Esophagus (tissue), 2 donors: ENCODE measurements at regions not wholly inside any gene's neighbourhood (a gene's known extent, or its start where the extent isn't known, plus 50 kb on each side); places are given as distances from the start of the nearest gene placed in this dataset.

ENCODE experiments used
- H3K27ac ChIP-seq, 2 donors: one replicate each; pipeline ENCODE4 v1.5.1; 2013; ENCODE audit warnings: low read depth in 2 of 2, mild to moderate bottlenecking in 2 of 2, inconsistent platforms in 1 of 2, low read length in 1 of 2, moderate library complexity in 1 of 2
- H3K27me3 ChIP-seq, 2 donors: one replicate each; pipeline ENCODE4 v1.6.1; 2013; ENCODE audit warnings: low read length in 2 of 2, control low read depth in 1 of 2, mild to moderate bottlenecking in 1 of 2; ENCODE audit not compliant: insufficient read depth in 2 of 2, control insufficient read depth in 1 of 2
- H3K36me3 ChIP-seq, 2 donors: one replicate each; pipeline ENCODE4 v1.6.1; 2013; ENCODE audit warnings: low read length in 1 of 2; ENCODE audit not compliant: control insufficient read depth in 2 of 2, insufficient read depth in 2 of 2
- H3K4me1 ChIP-seq, 2 donors: one replicate each; pipeline ENCODE4 v1.6.1; 2013; ENCODE audit warnings: low read length in 1 of 2; ENCODE audit not compliant: control insufficient read depth in 2 of 2, insufficient read depth in 2 of 2
- H3K4me3 ChIP-seq, 2 donors: one replicate each; pipeline ENCODE4 v1.5.1; 2013; ENCODE audit warnings: low read length in 2 of 2, mild to moderate bottlenecking in 2 of 2, low read depth in 1 of 2, moderate library complexity in 1 of 2
- H3K9me3 ChIP-seq, 2 donors: one replicate each; pipeline ENCODE4 v1.6.1; 2013; ENCODE audit warnings: mild to moderate bottlenecking in 2 of 2, low read depth in 1 of 2, low read length in 1 of 2, moderate library complexity in 1 of 2; ENCODE audit not compliant: control insufficient read depth in 2 of 2, insufficient read depth in 1 of 2
- WGBS, 2 donors: extraction: QIAGEN DNeasy Blood & Tissue Kit; methylation state at CpG; one replicate each; pipeline ENCODE4 v1.1.7; 2013; 5-methylcytosine and 5-hydroxymethylcytosine counted together
- donor health status: healthy with polysubstance abuse.
- donor health status: Bipolar disorder and iron deficiency.

DNA sequence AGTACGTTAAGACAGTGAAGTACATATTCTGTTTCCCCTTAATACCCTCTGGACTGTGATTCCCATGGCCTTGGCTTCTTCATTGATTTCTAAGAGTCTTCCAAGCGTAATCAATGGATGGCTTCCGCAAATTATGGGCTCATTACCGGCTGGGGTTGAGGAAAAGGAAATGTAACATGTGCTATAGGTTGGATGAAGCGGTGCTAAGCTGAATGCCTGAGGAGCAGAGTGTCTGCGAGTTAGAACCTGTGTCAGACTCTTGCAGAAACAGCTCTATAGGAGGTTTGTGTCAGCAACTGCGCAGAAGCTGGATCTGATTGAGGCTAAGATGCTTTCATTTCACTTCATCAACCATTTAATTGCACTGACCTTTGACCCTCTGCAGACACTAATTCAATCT, 114.3 kb upstream of the CDH18 start:
- Histone ChIP-seq H3K9me3 (no peaks in the 10 kb centered on the region), H3K4me1 (no peaks in the 10 kb centered on the region), H3K36me3 (no peaks in the 10 kb centered on the region), H3K4me3 (no peak overlapping the region), H3K27me3 (no peaks in the 10 kb centered on the region), H3K27ac (no peak overlapping the region)
- 54 to 63% methylated on average over 7 of the region's 7 CpGs for WGBS, 2 donors

DNA sequence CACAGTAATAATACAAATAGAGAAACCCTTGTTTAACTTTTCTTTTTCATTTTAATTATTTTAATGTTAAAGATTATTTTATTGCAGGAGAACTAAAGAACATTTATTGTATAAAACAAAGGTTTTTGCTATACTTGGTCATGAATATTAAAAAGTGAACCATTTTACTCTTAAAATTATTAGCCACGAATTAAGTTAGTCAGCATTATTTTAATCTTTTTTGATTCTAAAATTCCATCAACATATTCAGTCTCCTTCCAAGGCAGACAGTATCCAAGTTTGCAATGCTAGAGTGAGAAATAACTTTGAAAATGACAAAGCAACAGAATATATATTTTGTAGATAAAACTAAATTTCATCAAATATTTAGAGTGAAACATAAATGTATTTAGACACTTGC, 110.7 kb upstream of the CDH18 start:
- Histone ChIP-seq H3K9me3 (no peaks in the 10 kb centered on the region), H3K27me3 (no peaks in the 10 kb centered on the region), H3K4me3 (no peak overlapping the region), H3K4me1 (no peaks in the 10 kb centered on the region), H3K36me3 (no peaks in the 10 kb centered on the region), H3K27ac (no peak overlapping the region)
- WGBS, 2 donors = 64 to 65% methylated on average over 1 of the region's 1 CpG

DNA sequence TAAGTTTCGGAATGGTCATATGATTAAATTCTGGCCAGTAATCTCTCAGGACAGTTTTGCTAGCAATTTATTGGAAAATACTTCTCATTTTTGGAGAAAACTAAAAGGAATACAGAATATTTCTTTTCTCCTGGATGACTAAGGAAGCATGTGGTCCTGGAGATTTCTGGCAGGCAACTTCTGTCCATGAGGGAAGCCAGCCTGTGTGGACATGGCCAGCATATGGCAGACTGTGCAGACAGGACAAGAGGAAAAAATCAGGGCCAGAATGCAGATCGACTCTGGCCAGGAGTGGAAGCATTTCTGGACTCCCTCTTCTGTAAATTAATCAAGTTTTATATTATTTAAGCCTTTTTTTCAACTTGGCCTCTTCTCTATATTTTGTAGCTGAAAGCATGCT, 100.4 kb upstream of the CDH18 start:
- H3K4me1 ChIP-seq = no peaks in the 10 kb centered on the region
- H3K27me3 ChIP-seq = no peaks in the 10 kb centered on the region
- WGBS, 2 donors = 73 to 75% methylated on average over 2 of the region's 2 CpGs
- H3K27ac ChIP-seq = no peak overlapping the region
- no peaks in the 10 kb centered on the region for H3K36me3 ChIP-seq
- H3K9me3 ChIP-seq = no peaks in the 10 kb centered on the region
- no peak overlapping the region for H3K4me3 ChIP-seq

DNA sequence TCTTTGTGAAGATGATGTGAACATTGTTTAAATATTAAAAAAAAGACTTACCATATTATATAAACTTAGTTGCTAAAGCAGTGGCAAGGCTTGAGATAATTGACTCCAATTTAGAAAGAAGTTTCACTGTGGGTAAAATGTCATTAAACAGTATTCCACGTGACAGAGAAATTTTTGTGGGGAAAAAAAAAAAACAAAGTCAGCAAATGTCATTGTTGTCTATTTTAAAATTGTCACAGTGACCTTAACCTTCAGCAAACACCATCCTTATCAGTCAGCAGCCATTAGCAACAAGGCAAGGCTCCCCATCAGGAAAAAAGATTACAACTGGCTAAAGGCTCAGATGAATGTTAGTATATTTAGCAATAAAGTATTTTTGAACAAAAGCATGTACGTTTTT, 99.3 kb upstream of the CDH18 start:
- Histone ChIP-seq H3K27ac (no peak overlapping the region), H3K9me3 (no peaks in the 10 kb centered on the region), H3K27me3 (no peaks in the 10 kb centered on the region), H3K36me3 (no peaks in the 10 kb centered on the region), H3K4me3 (no peak overlapping the region), H3K4me1 (no peaks in the 10 kb centered on the region)
- WGBS, 2 donors = 45 to 54% methylated on average over 2 of the region's 2 CpGs

DNA sequence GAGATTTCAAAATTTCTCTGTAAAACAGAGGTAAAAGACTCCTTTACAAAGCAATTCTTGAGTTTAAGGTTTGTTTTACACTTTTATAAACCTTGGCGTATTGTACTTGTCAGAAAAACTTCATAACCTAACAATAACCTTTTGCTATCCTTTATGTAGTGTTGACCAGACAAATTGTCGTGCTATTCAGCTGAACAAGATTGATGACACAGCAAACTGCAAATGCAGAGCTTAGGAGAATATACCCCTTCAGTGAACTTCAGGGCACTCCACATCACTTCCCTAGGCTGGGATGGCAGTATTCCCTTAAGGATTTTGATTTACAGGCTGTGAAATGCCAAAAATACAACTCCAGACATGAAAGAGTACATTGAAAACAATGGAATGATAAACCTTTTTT, 89.2 kb upstream of the CDH18 start:
- Histone ChIP-seq H3K4me1 (no peaks in the 10 kb centered on the region), H3K27ac (no peak overlapping the region), H3K4me3 (no peak overlapping the region), H3K9me3 (no peaks in the 10 kb centered on the region), H3K36me3 (no peaks in the 10 kb centered on the region), H3K27me3 (no peaks in the 10 kb centered on the region)
- 49 to 63% methylated on average over 2 of the region's 2 CpGs for WGBS, 2 donors

GRCh38 chr5:20056933-20057332, 68.9 kb upstream of the CDH18 start:
- H3K4me1 ChIP-seq = no peaks in the 10 kb centered on the region
- H3K4me3 ChIP-seq = no peak overlapping the region
- no peaks in the 10 kb centered on the region for H3K27me3 ChIP-seq
- WGBS, 2 donors = 90 to 92% methylated on average over 5 of the region's 5 CpGs
- no peaks in the 10 kb centered on the region for H3K9me3 ChIP-seq
- H3K27ac ChIP-seq = no peak overlapping the region
- H3K36me3 ChIP-seq = no peaks in the 10 kb centered on the region

DNA sequence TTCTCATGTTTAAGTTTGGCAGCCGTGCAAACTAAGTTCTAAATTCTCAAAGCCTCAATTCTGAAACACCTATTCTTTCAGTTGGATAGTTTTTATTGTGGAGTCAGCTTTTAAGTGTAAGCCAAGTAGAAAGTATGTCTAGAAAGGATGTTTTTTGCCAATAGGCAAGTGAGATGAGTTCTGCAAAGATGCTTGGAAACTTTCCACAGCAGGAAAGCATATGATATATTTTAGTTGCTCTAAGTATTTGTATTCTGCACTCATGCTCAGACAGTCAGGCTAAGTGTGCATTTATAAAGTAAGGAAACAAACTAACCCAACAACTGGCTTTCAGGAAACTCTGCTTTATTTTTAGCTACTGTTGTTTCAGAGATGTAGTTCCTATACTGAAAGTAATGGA, 67.3 kb upstream of the CDH18 start:
- 54 to 78% methylated on average over 1 of the region's 1 CpG for WGBS, 2 donors
- H3K27me3 ChIP-seq = no peaks in the 10 kb centered on the region

GRCh38 chr5:20050262-20050661, 62.3 kb upstream of the CDH18 start:
- Histone ChIP-seq H3K9me3 (no peaks in the 10 kb centered on the region), H3K27me3 (no peaks in the 10 kb centered on the region), H3K4me1 (no peaks in the 10 kb centered on the region), H3K27ac (no peak overlapping the region), H3K4me3 (no peak overlapping the region), H3K36me3 (no peaks in the 10 kb centered on the region)

More for the DNA sequence above, 67.3 kb upstream of the CDH18 start:
- Histone ChIP-seq H3K36me3 (no peaks in the 10 kb centered on the region), H3K4me1 (no peaks in the 10 kb centered on the region), H3K27ac (no peak overlapping the region), H3K4me3 (no peak overlapping the region), H3K9me3 (no peaks in the 10 kb centered on the region)

GRCh38 chr5:20044460-20044859, 56.5 kb upstream of the CDH18 start:
- no peak overlapping the region for H3K27ac ChIP-seq
- no peaks in the 10 kb centered on the region for H3K4me1 ChIP-seq
- no peaks in the 10 kb centered on the region for H3K27me3 ChIP-seq
- H3K9me3 ChIP-seq = no peaks in the 10 kb centered on the region
- H3K4me3 ChIP-seq = no peak overlapping the region
- no peaks in the 10 kb centered on the region for H3K36me3 ChIP-seq

- Histone ChIP-seq H3K27me3 (no peaks in the 10 kb centered on the region), H3K27ac (no peak overlapping the region), H3K4me3 (no peak overlapping the region), H3K4me1 (no peaks in the 10 kb centered on the region), H3K36me3 (no peaks in the 10 kb centered on the region), H3K9me3 (no peaks in the 10 kb centered on the region)
- 39 to 41% methylated on average over 6 of the region's 6 CpGs for WGBS, 2 donors
Observed at GRCh38 chr5:20041326-20042274, 53.6 kb upstream of the CDH18 start.
